HEK293 (cell line): ENCODE measurements at regions not wholly inside any gene's neighbourhood (a gene's known extent, or its start where the extent isn't known, plus 50 kb on each side); places are given as distances from the start of the nearest gene placed in this dataset.

Experiments
- CTCF ChIA-PET: fragments of 350-600 bp; formaldehyde crosslinking; extraction: SDS; loops from one replicate; lab custom pipeline; 2021; ENCODE audit warnings: antibody characterized with exemption; lab: Yijun Ruan, JAX
- POLR2A ChIA-PET: fragments of 300-600 bp; formaldehyde crosslinking; extraction: SDS; loops from one replicate; lab custom pipeline; 2020; ENCODE audit warnings: antibody characterized with exemption, inconsistent platforms; lab: Yijun Ruan, JAX
- H3K27ac ChIP-seq: fragments of 200-500 bp; sonication (Bioruptor generic); 2 replicates; pipeline ENCODE4 v1.5.1; 2014; ENCODE audit warnings: low read depth, low read length, control low read depth, inconsistent platforms; ENCODE audit errors: extremely low read depth
- H3K36me3 ChIP-seq, 2 experiments: fragments of 200-500 bp in 1 of 2; sonication (Bioruptor generic) in 1 of 2; 1 replicate in 1 of 2; 2 replicates in 1 of 2; pipeline ENCODE4 v1.5.1; 2014 to 2017; ENCODE audit warnings: inconsistent platforms in 2 of 2, low read length in 2 of 2; ENCODE audit not compliant: control insufficient read depth in 2 of 2, insufficient read depth in 1 of 2
- H3K4me1 ChIP-seq: fragments of 200-500 bp; sonication (Bioruptor generic); 2 replicates; pipeline ENCODE4 v1.5.1; 2014; ENCODE audit warnings: mild to moderate bottlenecking, low read length, inconsistent platforms; ENCODE audit not compliant: control insufficient read depth, insufficient read depth
- H3K4me3 ChIP-seq: 2 replicates; pipeline ENCODE4 v1.5.1; 2011; ENCODE audit warnings: low read depth, mild to moderate bottlenecking, control low read depth, low read length, moderate library complexity
- H3K9me3 ChIP-seq: fragments of 200-500 bp; sonication (Bioruptor generic); 2 replicates; pipeline ENCODE4 v1.5.1; 2014; ENCODE audit warnings: low read depth, low read length, inconsistent platforms; ENCODE audit not compliant: control insufficient read depth, insufficient read depth
- BCL11B ChIP-seq: fragments of 450-650 bp; formaldehyde crosslinking; IDR thresholded peaks from 2 replicates; pipeline ENCODE4 v1.5.1; 2016; ENCODE audit warnings: low read depth, missing biosample characterization, missing genetic modification characterization
- KLF8 ChIP-seq: fragments of 450-650 bp; formaldehyde crosslinking; IDR thresholded peaks from 2 replicates; pipeline ENCODE4 v1.5.1; 2016; ENCODE audit warnings: missing biosample characterization, missing genetic modification characterization
- SETDB1 ChIP-seq: IDR thresholded peaks from one replicate; pipeline ENCODE4 v1.6.1; 2017; ENCODE audit warnings: mild to moderate bottlenecking, low read length, moderate library complexity, mixed read lengths; ENCODE audit not compliant: insufficient read length
- WT1 ChIP-seq: fragments of 450-650 bp; formaldehyde crosslinking; IDR thresholded peaks from 2 replicates; pipeline ENCODE4 v1.5.1; 2016; ENCODE audit warnings: missing biosample characterization, missing genetic modification characterization
- ZBTB7A ChIP-seq: fragments of 450-650 bp; formaldehyde crosslinking; IDR thresholded peaks from 2 replicates; pipeline ENCODE4 v1.5.1; 2016; ENCODE audit warnings: low read depth, missing biosample characterization, missing genetic modification characterization
- ZBTB8A ChIP-seq: fragments of 450-650 bp; formaldehyde crosslinking; IDR thresholded peaks from 2 replicates; pipeline ENCODE4 v1.5.1; 2016; ENCODE audit warnings: missing biosample characterization, missing genetic modification characterization
- ZFP41 ChIP-seq: fragments of 450-650 bp; formaldehyde crosslinking; IDR thresholded peaks from 2 replicates; pipeline ENCODE4 v1.5.1; 2016; ENCODE audit warnings: missing biosample characterization, missing genetic modification characterization, borderline replicate concordance
- ZNF112 ChIP-seq: fragments of 450-650 bp; formaldehyde crosslinking; IDR thresholded peaks from 2 replicates; pipeline ENCODE4 v1.5.0; 2017; ENCODE audit warnings: missing biosample characterization, missing genetic modification characterization
- ZNF211 ChIP-seq: fragments of 450-650 bp; formaldehyde crosslinking; IDR thresholded peaks from 2 replicates; pipeline ENCODE4 v1.5.1; 2016; ENCODE audit warnings: low read depth, missing biosample characterization, missing genetic modification characterization
- ZNF335 ChIP-seq: fragments of 450-650 bp; formaldehyde crosslinking; conservative IDR thresholded peaks from 2 replicates; pipeline ENCODE4 v1.5.1; 2016; ENCODE audit warnings: missing biosample characterization, missing genetic modification characterization
- ZNF433 ChIP-seq: fragments of 450-650 bp; formaldehyde crosslinking; IDR thresholded peaks from 2 replicates; pipeline ENCODE4 v1.5.1; 2016; ENCODE audit warnings: missing biosample characterization, missing genetic modification characterization, low read depth
- ZNF596 ChIP-seq: fragments of 450-650 bp; IDR thresholded peaks from 2 replicates; pipeline ENCODE4 v1.5.0; 2018; ENCODE audit warnings: missing biosample characterization, mild to moderate bottlenecking, missing genetic modification characterization, moderate library complexity
- ZNF626 ChIP-seq: fragments of 450-650 bp; sonication (Bioruptor Pico); formaldehyde crosslinking; IDR thresholded peaks from 2 replicates; pipeline ENCODE4 v1.5.1; 2018; ENCODE audit warnings: missing biosample characterization, missing genetic modification characterization, inconsistent platforms
- ZSCAN4 ChIP-seq: fragments of 450-650 bp; formaldehyde crosslinking; IDR thresholded peaks from 2 replicates; pipeline ENCODE4 v1.5.1; 2017; ENCODE audit warnings: missing biosample characterization, missing genetic modification characterization
- ZXDB ChIP-seq: fragments of 450-650 bp; formaldehyde crosslinking; IDR thresholded peaks from 2 replicates; pipeline ENCODE4 v1.5.1; 2016; ENCODE audit warnings: missing biosample characterization, missing genetic modification characterization
- TF ChIP-seq, protein P1 (sequence below): fragments of 450-650 bp; formaldehyde crosslinking; IDR thresholded peaks from 2 replicates; pipeline ENCODE4 v1.5.1; 2016; ENCODE audit warnings: missing biosample characterization, missing genetic modification characterization
- TF ChIP-seq, protein P2 (sequence below): fragments of 450-650 bp; formaldehyde crosslinking; IDR thresholded peaks from 2 replicates; pipeline ENCODE4 v1.5.1; 2016; ENCODE audit warnings: missing biosample characterization, missing genetic modification characterization
- TF ChIP-seq, protein P3 (sequence below): fragments of 450-650 bp; formaldehyde crosslinking; IDR thresholded peaks from 2 replicates; pipeline ENCODE4 v1.5.1; 2016; ENCODE audit warnings: missing biosample characterization, missing genetic modification characterization
- TF ChIP-seq, protein P4 (sequence below): fragments of 450-650 bp; formaldehyde crosslinking; conservative IDR thresholded peaks from 2 replicates; pipeline ENCODE4 v1.5.1; 2016; ENCODE audit warnings: low read depth, missing biosample characterization, missing genetic modification characterization

DNA sequence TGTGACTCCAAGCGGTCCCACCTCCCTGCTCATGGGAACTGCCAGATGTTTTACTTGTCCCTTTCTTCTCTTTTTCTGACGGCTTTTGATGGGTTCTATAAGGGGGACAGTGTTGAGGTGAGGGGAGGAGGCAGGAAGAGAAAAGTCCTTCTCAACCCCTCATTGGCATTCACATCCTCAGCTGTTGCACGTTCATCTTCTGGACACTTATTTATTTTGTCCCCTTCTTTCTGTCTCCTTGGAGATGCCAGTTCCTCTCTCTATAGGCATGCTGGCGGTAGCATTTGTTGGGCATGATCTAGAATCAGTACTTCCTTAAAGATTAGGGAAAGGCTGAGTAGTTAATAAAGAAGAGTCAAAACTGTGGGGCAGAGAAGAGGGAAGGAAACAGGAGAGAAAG, 99.0 kb upstream of the KLHL14 start:
- H3K27ac ChIP-seq: no peak overlapping the region
- H3K9me3 ChIP-seq: no peaks in the 10 kb centered on the region
- peaks cover 7% of the 10 kb centered on the region; the same call in 1 of the 2 replicates for H3K4me1 ChIP-seq
- ChIA-PET CTCF (interaction anchor here (0.6 kb wide), 1 partner anchor 148 kb away, joined by 3 read pairs; no protein-coding TSS in a partner anchor), POLR2A (no interaction called here)
- TF ChIP-seq ZNF596 (tag by site-specific recombination) (no peak), ZBTB8A (tag by site-specific recombination) (no peak), ZFP41 (tag by site-specific recombination) (no peak), ZXDB (tag by site-specific recombination) (no peak), ZNF112 (tag by site-specific recombination) (no peak), ZNF626 (tag by site-specific recombination) (no peak), BCL11B (tag by site-specific recombination) (no peak), ZNF211 (tag by site-specific recombination) (no peak)
- TF ChIP-seq, protein P1, sequence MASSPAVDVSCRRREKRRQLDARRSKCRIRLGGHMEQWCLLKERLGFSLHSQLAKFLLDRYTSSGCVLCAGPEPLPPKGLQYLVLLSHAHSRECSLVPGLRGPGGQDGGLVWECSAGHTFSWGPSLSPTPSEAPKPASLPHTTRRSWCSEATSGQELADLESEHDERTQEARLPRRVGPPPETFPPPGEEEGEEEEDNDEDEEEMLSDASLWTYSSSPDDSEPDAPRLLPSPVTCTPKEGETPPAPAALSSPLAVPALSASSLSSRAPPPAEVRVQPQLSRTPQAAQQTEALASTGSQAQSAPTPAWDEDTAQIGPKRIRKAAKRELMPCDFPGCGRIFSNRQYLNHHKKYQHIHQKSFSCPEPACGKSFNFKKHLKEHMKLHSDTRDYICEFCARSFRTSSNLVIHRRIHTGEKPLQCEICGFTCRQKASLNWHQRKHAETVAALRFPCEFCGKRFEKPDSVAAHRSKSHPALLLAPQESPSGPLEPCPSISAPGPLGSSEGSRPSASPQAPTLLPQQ (tag by site-specific recombination): no peak
- TF ChIP-seq, protein P2, sequence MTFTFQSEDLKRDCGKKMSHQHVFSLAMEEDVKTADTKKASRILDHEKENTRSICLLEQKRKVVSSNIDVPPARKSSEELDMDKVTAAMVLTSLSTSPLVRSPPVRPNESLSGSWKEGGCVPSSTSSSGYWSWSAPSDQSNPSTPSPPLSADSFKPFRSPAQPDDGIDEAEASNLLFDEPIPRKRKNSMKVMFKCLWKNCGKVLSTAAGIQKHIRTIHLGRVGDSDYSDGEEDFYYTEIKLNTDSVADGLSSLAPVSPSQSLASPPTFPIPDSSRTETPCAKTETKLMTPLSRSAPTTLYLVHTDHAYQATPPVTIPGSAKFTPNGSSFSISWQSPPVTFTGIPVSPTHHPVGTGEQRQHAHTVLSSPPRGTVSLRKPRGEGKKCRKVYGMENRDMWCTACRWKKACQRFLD (tag by site-specific recombination): no peak
- no peak overlapping the region for H3K4me3 ChIP-seq
- H3K36me3 ChIP-seq: no peaks in the 10 kb centered on the region

- Histone ChIP-seq H3K27ac (no peak overlapping the region), H3K9me3 (no peaks in the 10 kb centered on the region), H3K4me1 (peaks cover 7% of the 10 kb centered on the region; the same call in 1 of the 2 replicates), H3K4me3 (no peak overlapping the region), H3K36me3 (no peaks in the 10 kb centered on the region)
- ChIA-PET POLR2A (no interaction called here), CTCF (no interaction called here)
- TF ChIP-seq ZBTB7A (tag by site-specific recombination): no peak
- TF ChIP-seq, protein P3, sequence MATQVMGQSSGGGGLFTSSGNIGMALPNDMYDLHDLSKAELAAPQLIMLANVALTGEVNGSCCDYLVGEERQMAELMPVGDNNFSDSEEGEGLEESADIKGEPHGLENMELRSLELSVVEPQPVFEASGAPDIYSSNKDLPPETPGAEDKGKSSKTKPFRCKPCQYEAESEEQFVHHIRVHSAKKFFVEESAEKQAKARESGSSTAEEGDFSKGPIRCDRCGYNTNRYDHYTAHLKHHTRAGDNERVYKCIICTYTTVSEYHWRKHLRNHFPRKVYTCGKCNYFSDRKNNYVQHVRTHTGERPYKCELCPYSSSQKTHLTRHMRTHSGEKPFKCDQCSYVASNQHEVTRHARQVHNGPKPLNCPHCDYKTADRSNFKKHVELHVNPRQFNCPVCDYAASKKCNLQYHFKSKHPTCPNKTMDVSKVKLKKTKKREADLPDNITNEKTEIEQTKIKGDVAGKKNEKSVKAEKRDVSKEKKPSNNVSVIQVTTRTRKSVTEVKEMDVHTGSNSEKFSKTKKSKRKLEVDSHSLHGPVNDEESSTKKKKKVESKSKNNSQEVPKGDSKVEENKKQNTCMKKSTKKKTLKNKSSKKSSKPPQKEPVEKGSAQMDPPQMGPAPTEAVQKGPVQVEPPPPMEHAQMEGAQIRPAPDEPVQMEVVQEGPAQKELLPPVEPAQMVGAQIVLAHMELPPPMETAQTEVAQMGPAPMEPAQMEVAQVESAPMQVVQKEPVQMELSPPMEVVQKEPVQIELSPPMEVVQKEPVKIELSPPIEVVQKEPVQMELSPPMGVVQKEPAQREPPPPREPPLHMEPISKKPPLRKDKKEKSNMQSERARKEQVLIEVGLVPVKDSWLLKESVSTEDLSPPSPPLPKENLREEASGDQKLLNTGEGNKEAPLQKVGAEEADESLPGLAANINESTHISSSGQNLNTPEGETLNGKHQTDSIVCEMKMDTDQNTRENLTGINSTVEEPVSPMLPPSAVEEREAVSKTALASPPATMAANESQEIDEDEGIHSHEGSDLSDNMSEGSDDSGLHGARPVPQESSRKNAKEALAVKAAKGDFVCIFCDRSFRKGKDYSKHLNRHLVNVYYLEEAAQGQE (tag by site-specific recombination): peak; percentile 81
These were observed 97.8 kb upstream of the KLHL14 start for GRCh38 chr18:32870611-32871010.

- ChIA-PET CTCF (interaction anchor here (0.6 to 1.2 kb wide), 3 partner anchors 114 to 315 kb away, joined by 3 to 9 read pairs (median 6); no protein-coding TSS in a partner anchor), POLR2A (no interaction called here)
- peaks cover 7% of the 10 kb centered on the region; the same call in 1 of the 2 replicates for H3K4me1 ChIP-seq
- H3K36me3 ChIP-seq: no peaks in the 10 kb centered on the region
- H3K9me3 ChIP-seq: no peaks in the 10 kb centered on the region
- H3K4me3 ChIP-seq: no peak overlapping the region
- H3K27ac ChIP-seq: no peak overlapping the region
- TF ChIP-seq, protein P4, sequence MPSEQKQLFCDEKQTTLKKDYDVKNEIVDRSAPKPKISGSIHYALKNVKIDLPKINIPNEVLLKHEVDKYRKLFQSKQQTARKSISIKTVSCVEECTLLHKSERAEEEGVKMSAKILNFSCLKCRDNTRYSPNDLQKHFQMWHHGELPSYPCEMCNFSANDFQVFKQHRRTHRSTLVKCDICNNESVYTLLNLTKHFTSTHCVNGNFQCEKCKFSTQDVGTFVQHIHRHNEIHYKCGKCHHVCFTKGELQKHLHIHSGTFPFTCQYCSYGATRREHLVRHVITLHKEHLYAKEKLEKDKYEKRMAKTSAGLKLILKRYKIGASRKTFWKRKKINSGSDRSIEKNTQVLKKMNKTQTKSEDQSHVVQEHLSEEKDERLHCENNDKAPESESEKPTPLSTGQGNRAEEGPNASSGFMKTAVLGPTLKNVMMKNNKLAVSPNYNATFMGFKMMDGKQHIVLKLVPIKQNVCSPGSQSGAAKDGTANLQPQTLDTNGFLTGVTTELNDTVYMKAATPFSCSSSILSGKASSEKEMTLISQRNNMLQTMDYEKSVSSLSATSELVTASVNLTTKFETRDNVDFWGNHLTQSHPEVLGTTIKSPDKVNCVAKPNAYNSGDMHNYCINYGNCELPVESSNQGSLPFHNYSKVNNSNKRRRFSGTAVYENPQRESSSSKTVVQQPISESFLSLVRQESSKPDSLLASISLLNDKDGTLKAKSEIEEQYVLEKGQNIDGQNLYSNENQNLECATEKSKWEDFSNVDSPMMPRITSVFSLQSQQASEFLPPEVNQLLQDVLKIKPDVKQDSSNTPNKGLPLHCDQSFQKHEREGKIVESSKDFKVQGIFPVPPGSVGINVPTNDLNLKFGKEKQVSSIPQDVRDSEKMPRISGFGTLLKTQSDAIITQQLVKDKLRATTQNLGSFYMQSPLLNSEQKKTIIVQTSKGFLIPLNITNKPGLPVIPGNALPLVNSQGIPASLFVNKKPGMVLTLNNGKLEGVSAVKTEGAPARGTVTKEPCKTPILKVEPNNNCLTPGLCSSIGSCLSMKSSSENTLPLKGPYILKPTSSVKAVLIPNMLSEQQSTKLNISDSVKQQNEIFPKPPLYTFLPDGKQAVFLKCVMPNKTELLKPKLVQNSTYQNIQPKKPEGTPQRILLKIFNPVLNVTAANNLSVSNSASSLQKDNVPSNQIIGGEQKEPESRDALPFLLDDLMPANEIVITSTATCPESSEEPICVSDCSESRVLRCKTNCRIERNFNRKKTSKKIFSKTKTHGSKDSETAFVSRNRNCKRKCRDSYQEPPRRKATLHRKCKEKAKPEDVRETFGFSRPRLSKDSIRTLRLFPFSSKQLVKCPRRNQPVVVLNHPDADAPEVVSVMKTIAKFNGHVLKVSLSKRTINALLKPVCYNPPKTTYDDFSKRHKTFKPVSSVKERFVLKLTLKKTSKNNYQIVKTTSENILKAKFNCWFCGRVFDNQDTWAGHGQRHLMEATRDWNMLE (tag by site-specific recombination): no peak
- no peak for TF ChIP-seq KLF8 (tag by site-specific recombination)
- no peak for TF ChIP-seq ZSCAN4 (tag by site-specific recombination)
- peak; percentile 25; the same call in 1 of the 2 replicates for TF ChIP-seq ZNF335
- peak; percentile 11 for TF ChIP-seq SETDB1
- no peak for TF ChIP-seq WT1 (tag by site-specific recombination)
- no peak for TF ChIP-seq ZNF433 (tag by site-specific recombination)
These were observed 95.6 kb upstream of the KLHL14 start for GRCh38 chr18:32868406-32868805.
